GM03348 (cell line): ENCODE measurements at regions not wholly inside any gene's neighbourhood (a gene's known extent, or its start where the extent isn't known, plus 50 kb on each side); places are given as distances from the start of the nearest gene placed in this dataset.

Source experiments
- DNase-seq: peaks from one replicate; pipeline ENCODE4 v3.0.0; 2012; ENCODE audit warnings: low spot score

GRCh38 chr11:92793189-92793588 is 176.3 kb upstream of the MTNR1B start:
- DNase-seq = no peak

GRCh38 chr11:92794783-92795182 is 174.7 kb upstream of the MTNR1B start:
- DNase-seq = no peak

DNA sequence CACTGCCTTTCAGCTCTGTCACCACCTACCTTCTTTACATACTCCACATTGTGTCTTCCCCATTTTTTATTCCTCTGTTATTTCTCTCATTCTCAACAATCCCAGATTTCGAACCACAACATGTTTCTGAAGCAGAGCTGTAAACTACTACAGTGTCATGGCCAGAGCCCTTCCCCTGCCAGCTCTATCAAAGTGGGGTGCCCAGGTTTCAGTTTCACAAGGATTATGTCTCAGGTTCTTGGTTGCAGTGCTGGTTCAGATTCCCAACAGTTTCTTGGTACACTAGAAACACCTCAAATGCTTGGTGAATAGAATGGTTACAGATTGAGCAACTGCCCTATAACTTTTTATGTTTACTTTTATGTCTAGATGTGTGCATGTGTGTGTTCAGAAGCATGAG is 172.7 kb upstream of the MTNR1B start:
- no peak for DNase-seq

DNA sequence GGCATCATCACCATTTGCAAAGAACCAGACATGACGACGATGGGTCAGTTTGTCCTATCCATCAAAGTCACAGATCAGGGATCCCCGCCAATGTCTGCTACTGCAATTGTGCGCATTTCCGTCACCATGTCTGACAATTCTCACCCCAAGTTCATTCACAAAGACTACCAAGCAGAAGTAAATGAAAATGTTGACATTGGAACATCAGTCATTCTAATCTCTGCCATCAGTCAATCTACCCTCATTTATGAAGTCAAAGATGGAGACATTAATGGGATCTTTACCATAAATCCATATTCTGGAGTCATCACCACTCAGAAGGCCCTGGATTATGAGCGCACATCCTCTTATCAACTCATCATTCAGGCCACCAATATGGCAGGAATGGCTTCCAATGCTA is 171.6 kb upstream of the MTNR1B start:
- DNase-seq = no peak

DNA sequence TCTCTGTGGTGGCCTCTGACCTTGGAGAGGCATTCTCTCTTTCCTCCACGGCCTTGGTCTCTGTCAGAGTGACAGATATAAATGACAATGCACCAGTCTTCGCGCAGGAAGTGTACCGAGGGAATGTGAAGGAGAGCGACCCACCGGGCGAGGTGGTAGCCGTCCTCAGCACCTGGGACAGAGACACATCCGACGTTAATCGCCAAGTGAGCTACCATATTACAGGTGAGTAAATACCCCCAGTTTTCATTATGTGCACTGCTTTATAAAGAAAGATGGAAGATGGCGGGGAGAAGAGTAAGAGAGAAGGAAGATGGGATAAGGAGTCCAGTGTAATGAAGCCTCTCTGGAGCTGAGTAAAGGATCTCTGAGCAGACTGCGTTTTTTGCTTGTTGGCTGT is 167.8 kb upstream of the MTNR1B start:
- DNase-seq = no peak

GRCh38 chr11:92802644-92803043 is 166.8 kb upstream of the MTNR1B start:
- DNase-seq = no peak

GRCh38 chr11:92803391-92803790 is 166.1 kb upstream of the MTNR1B start:
- DNase-seq = no peak

GRCh38 chr11:92804388-92804966 is 165.0 kb upstream of the MTNR1B start:
- no peak for DNase-seq

- no peak for DNase-seq
These were observed 161.4 kb upstream of the MTNR1B start for GRCh38 chr11:92808022-92808421.

GRCh38 chr11:92810423-92811064 is 158.9 kb upstream of the MTNR1B start:
- DNase-seq = no peak

DNA sequence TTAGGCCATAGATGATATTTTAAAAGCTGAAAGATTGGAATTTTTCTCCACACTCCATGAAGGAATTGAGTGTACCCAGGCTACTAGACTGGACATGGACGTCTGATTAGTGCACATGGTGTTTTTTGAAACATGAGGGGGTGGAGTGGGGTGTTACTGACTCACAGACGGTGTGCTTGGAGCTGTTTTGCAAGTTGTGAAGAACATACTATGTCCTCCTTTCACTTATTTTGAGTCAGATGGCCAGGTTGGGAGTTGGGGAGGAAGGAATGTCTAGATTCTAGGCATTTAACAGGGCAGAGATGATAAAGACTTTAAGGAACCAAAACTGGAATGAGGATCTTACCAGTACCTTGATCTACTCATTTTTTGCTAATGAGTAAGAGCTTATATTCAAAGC is 158.1 kb upstream of the MTNR1B start:
- DNase-seq = peak; percentile 49

DNA sequence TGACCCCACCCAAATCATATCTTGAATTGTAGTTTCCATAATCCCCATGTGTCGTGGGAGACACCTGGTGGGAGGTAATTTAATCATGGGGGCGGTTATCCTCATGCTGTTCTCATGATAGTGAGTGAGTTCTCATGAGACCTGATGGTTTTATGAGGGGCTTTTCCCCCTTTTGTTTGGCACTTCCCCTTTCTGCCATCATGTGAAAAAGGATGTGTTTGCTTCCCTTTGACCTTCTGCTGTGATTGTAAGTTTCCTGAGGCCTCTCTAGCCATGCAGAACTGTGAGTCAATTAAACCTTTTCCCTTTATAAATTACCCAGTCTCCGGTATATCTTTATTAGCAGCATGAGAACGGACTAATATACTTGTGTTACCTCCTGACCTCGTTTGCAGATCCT is 156.6 kb upstream of the MTNR1B start:
- no peak for DNase-seq

DNA sequence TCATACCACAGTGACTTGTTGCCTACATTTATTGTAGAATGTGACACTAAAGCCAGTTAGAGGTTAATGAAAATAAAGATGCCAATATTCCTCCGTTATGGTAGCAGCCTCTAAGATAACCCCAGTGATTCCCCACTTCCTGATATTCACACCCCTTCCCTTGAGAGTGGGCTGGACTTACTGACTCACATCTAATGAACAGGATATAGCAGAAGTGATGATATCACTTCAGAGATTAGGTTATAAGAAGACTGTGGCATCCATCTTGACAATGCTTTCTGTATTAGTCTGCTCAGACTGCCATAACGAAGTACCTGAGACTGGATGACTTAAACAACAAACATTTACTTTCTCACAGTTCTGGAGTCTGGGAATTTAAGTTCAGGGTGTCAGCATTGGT is 149.6 kb upstream of the MTNR1B start:
- no peak for DNase-seq

DNA sequence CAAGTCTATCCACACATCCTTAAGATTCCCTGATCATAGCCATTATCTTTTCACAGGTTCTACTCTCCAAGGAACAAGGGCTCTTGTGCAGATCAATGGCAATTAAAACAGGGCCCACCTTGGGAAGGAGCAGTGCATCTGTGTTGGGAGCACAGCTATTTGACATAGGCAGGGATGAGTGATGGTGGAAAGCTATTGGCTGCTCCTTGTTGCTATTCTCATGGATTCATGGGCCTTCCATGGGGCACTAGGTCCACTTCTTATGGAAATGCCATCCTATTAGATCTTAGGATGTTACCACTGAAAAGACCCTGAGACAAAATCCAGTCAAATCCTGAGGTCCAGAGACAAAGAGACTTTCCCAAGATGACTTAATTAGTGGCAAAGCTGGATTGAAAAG is 148.6 kb upstream of the MTNR1B start:
- DNase-seq = no peak

- no peak for DNase-seq
These were observed 147.0 kb upstream of the MTNR1B start for GRCh38 chr11:92822410-92822809.

- peak; percentile 37 for DNase-seq
These were observed 143.3 kb upstream of the MTNR1B start for GRCh38 chr11:92826136-92826535.

DNA sequence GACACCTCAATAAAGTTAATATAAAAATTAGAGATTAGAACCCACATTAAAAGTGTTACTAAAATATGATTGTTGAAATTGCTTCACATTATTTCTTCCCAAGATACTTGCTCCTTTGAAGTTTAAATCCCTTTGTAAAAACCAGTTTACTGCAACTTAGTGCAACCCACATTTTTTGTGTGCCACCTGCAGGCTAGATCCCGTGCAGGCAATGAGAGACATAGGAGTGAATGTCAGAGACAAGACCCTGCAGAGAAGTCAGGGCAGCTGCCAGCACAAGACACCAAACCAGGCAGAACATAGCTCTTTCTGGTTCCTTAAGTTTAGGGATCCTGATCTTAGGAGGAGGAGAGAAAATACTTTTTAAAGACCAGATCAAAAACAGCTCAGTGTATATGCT is 142.8 kb upstream of the MTNR1B start:
- no peak for DNase-seq

DNA sequence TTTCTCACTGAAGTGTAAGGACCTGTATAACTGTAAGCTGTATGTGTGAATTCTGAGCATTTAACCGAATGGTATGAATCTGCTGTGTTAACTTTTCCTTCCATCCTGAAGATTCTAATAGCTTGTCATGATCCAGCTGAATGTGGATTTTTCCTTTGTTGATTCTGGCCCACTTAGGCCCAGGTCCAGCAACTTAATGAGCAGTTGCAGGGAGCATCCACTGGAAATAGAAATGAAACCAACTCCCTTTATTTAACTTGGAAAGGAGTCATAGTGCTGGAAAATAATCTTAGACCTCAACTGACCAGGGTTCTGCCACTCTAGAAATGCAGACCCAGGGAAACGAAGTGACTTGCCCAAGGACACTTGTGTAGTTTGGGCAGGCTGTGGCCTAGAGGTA is 142.3 kb upstream of the MTNR1B start:
- DNase-seq = no peak

- DNase-seq = no peak
These were observed 140.9 kb upstream of the MTNR1B start for GRCh38 chr11:92828556-92828955.

- DNase-seq = no peak
These were observed 140.3 kb upstream of the MTNR1B start for GRCh38 chr11:92829121-92829520.

- DNase-seq = no peak
These were observed 139.8 kb upstream of the MTNR1B start for GRCh38 chr11:92829671-92830070.

- no peak for DNase-seq
These were observed 138.9 kb upstream of the MTNR1B start for GRCh38 chr11:92830377-92831155.

DNA sequence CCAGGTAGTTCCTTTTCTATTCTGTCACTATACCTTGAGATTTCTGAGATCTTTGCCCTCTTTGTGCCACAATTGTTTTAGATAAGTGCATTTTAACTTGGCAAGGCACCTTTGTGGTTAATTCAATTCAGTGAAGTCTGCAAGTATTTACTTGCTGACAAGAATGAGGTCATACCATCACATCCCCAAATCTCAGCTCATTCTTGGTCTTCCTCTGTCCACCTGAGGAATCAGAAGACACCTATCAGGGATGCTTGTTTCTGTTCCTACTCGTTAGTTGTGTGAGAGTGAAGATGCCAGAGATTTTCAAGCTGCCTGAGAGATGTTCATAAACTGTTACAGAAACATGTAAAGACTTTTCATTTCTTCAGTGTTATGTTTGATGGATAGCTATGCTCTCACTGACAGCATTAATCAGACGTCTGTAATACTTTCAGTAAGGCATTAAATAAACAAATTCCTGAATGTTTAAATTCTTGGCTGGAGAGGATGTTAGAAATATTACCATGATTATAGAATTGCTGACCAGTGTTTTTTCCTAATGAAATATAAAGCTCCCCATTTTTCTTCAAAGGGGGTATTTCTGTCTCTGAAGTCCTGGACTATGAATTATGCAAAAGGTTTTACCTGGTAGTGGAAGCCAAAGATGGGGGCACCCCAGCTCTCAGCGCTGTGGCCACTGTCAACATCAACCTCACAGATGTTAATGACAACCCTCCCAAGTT is 135.0 kb upstream of the MTNR1B start:
- DNase-seq = no peak
